WTC11 (cell line): ENCODE measurements at regions not wholly inside any gene's neighbourhood (a gene's known extent, or its start where the extent isn't known, plus 50 kb on each side); places are given as distances from the start of the nearest gene placed in this dataset.

Experiments
- CTCF ChIP-seq: fragments of 200-600 bp; IDR thresholded peaks from 2 replicates; pipeline ENCODE4 v1.8.0; 2022; ENCODE audit warnings: antibody characterized with exemption
- E2F5 ChIP-seq: sonication (generic); formaldehyde crosslinking; IDR thresholded peaks from 2 replicates; pipeline ENCODE4 v1.8.1; 2022; ENCODE audit warnings: mild to moderate bottlenecking, moderate library complexity, missing genetic modification reagents
- ESRRA ChIP-seq: sonication (generic); formaldehyde crosslinking; IDR thresholded peaks from 2 replicates; pipeline ENCODE4 v1.8.1; 2022; ENCODE audit warnings: mild to moderate bottlenecking, missing genetic modification reagents, borderline replicate concordance
- ETV6 ChIP-seq: sonication (generic); formaldehyde crosslinking; IDR thresholded peaks from 2 replicates; pipeline ENCODE4 v1.8.1; 2022; ENCODE audit warnings: mild to moderate bottlenecking, missing genetic modification reagents
- GABPB1 ChIP-seq: sonication (generic); formaldehyde crosslinking; IDR thresholded peaks from 2 replicates; pipeline ENCODE4 v1.8.1; 2023; ENCODE audit warnings: mild to moderate bottlenecking, missing genetic modification reagents
- NFE2L1 ChIP-seq: sonication (generic); formaldehyde crosslinking; IDR thresholded peaks from 2 replicates; pipeline ENCODE4 v1.8.1; 2023; ENCODE audit warnings: missing genetic modification reagents
- NFYB ChIP-seq: sonication (generic); formaldehyde crosslinking; conservative IDR thresholded peaks from 2 replicates; pipeline ENCODE4 v1.8.0; 2022; ENCODE audit warnings: low read depth, missing genetic modification reagents
- SP1 ChIP-seq: sonication (generic); formaldehyde crosslinking; conservative IDR thresholded peaks from 2 replicates; pipeline ENCODE4 v1.8.1; 2022; ENCODE audit warnings: missing genetic modification reagents
- TEAD4 ChIP-seq: sonication (generic); formaldehyde crosslinking; IDR thresholded peaks from 2 replicates; pipeline ENCODE4 v1.8.0; 2022; ENCODE audit warnings: mild to moderate bottlenecking, missing genetic modification reagents
- ZNF416 ChIP-seq: fragments of 250-450 bp; sonication (Bioruptor Pico); IDR thresholded peaks from 2 replicates; pipeline ENCODE4 v1.9.0; 2021; ENCODE audit warnings: mild to moderate bottlenecking, inconsistent platforms
- ZNF512 ChIP-seq: sonication (generic); formaldehyde crosslinking; IDR thresholded peaks from 2 replicates; pipeline ENCODE4 v1.8.1; 2022; ENCODE audit warnings: missing genetic modification reagents, borderline replicate concordance
- TF ChIP-seq, protein P1 (sequence below): sonication (generic); formaldehyde crosslinking; IDR thresholded peaks from 2 replicates; pipeline ENCODE4 v1.8.0; 2023; ENCODE audit warnings: missing genetic modification reagents
- TF ChIP-seq, protein P2 (sequence below): sonication (generic); formaldehyde crosslinking; IDR thresholded peaks from 2 replicates; pipeline ENCODE4 v1.8.0; 2022; ENCODE audit warnings: missing genetic modification reagents

- TF ChIP-seq SP1 (CRISPR knock-in tag): no peak
- no peak for TF ChIP-seq CTCF
- TF ChIP-seq, protein P1, sequence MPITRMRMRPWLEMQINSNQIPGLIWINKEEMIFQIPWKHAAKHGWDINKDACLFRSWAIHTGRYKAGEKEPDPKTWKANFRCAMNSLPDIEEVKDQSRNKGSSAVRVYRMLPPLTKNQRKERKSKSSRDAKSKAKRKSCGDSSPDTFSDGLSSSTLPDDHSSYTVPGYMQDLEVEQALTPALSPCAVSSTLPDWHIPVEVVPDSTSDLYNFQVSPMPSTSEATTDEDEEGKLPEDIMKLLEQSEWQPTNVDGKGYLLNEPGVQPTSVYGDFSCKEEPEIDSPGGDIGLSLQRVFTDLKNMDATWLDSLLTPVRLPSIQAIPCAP (CRISPR knock-in tag): no peak
- TF ChIP-seq ZNF512: no peak
- no peak for TF ChIP-seq ESRRA (CRISPR knock-in tag)
- TF ChIP-seq NFYB (CRISPR knock-in tag): no peak
- TF ChIP-seq TEAD4: no peak
- TF ChIP-seq, protein P2, sequence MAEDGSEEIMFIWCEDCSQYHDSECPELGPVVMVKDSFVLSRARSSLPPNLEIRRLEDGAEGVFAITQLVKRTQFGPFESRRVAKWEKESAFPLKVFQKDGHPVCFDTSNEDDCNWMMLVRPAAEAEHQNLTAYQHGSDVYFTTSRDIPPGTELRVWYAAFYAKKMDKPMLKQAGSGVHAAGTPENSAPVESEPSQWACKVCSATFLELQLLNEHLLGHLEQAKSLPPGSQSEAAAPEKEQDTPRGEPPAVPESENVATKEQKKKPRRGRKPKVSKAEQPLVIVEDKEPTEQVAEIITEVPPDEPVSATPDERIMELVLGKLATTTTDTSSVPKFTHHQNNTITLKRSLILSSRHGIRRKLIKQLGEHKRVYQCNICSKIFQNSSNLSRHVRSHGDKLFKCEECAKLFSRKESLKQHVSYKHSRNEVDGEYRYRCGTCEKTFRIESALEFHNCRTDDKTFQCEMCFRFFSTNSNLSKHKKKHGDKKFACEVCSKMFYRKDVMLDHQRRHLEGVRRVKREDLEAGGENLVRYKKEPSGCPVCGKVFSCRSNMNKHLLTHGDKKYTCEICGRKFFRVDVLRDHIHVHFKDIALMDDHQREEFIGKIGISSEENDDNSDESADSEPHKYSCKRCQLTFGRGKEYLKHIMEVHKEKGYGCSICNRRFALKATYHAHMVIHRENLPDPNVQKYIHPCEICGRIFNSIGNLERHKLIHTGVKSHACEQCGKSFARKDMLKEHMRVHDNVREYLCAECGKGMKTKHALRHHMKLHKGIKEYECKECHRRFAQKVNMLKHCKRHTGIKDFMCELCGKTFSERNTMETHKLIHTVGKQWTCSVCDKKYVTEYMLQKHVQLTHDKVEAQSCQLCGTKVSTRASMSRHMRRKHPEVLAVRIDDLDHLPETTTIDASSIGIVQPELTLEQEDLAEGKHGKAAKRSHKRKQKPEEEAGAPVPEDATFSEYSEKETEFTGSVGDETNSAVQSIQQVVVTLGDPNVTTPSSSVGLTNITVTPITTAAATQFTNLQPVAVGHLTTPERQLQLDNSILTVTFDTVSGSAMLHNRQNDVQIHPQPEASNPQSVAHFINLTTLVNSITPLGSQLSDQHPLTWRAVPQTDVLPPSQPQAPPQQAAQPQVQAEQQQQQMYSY: no peak
- no peak for TF ChIP-seq NFE2L1 (CRISPR knock-in tag)
- no peak for TF ChIP-seq GABPB1 (CRISPR knock-in tag)
- TF ChIP-seq ETV6 (CRISPR knock-in tag): no peak
- no peak for TF ChIP-seq ZNF416 (CRISPR knock-in tag)
- TF ChIP-seq E2F5 (CRISPR knock-in tag): no peak
Observed at GRCh38 chr1:218031901-218032300, 253.2 kb upstream of the RRP15 start.
